ENCODE measurements at regions not wholly inside any gene's neighbourhood (a gene's known extent, or its start where the extent isn't known, plus 50 kb on each side); places are given as distances from the start of the nearest gene placed in this dataset.

DNA sequence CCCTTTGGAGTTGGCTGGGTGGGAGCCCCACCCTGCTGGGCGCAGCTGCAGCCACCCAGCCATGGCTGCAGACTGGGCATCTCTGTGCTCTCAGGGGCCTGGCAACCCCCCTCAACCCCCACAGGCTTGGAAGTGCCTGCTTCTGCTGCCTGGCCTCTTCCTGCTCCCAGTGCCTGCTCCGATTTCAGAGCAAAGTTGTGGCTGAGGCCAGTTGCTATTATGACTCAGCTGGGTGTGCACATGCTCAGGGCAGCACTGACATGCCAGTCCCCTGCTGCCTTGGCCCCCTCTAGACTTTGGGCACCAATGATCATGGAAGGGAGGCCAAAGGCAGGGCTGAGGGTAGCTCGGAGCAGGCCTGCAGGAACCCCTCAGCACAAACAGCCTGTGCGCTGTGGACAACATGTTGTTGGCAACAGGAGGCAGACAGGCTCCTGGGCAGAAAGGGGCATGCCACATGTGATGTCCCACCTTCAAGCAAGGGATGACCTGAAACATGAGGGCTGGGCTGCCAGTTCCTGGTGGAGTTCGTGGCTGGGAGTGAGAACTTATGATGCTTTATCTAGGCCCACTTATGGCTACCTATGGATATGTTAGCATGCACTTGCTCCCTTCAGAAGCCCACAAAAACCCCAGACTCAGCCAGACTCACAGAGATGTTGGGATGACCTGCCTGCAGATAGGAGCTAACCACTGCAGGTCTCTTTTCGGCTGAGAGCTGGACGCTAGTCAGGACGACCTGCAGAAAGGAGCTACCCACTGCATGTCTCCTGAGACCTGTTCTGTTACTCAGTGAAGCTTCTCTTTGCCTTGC lies 96.4 kb upstream of the AMOTL1 start:
- DNase-seq: no peak
- no peaks in the 10 kb centered on the region for H3K4me1 Mint-ChIP-seq
- H3K4me3 Mint-ChIP-seq: no peak overlapping the region
- CTCF ChIA-PET: no interaction called here
- no peak overlapping the region for H3K27ac Mint-ChIP-seq
- H3K27me3 Mint-ChIP-seq: no peaks in the 10 kb centered on the region
- H3K36me3 Mint-ChIP-seq: no peaks in the 10 kb centered on the region
- no peaks in the 10 kb centered on the region for H3K9me3 Mint-ChIP-seq

DNA sequence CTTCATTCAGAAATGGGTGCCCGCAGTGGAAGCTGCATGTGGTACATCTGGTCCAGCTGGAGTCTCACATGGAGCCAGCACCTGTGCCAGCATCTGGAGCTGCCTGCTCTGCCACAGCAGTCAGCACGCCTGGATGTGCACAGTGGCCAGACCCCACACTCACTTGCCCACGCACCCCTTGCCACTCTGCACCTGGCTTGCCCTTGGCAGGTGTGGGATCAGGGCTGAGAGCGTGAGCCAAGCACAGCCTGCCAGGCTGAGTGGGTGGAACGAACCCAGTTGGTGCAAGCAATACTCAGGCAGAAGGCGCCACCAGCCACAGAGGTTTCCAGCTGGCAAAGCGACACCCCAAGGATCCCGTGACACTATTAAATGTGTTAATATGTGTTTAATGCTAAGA lies 95.5 kb upstream of the AMOTL1 start:
- Mint-ChIP-seq H3K4me3 (no peak overlapping the region), H3K27ac (no peak overlapping the region), H3K9me3 (no peaks in the 10 kb centered on the region), H3K36me3 (no peaks in the 10 kb centered on the region), H3K27me3 (no peaks in the 10 kb centered on the region), H3K4me1 (no peaks in the 10 kb centered on the region)
- CTCF ChIA-PET: no interaction called here
- no peak for DNase-seq

DNA sequence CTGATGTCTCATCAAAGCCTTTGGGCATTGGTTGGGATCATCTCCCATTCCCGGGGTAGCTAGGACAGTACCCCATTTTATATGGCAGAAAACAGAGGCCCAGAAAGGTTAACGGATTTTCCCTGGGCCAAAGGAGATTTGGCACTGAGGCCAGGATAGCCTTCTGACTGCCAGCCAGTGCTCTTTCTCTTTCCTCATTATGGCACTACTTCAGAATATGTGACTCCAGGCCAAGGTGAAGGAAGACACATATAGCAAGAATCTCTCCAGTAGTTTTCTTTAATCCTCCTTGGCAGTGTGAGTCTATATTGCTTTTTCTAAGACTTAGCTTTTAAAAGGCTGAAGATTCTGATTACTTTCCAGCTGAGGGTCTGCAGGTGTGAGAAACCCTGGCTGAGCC lies 94.8 kb upstream of the AMOTL1 start:
- H3K36me3 Mint-ChIP-seq: no peaks in the 10 kb centered on the region
- H3K27me3 Mint-ChIP-seq: no peaks in the 10 kb centered on the region
- no peak for DNase-seq
- H3K9me3 Mint-ChIP-seq: no peaks in the 10 kb centered on the region
- CTCF ChIA-PET: interaction anchor here (1.1 kb wide), 1 partner anchor 224 kb away, joined by 3 read pairs; no protein-coding TSS in a partner anchor
- H3K4me1 Mint-ChIP-seq: no peaks in the 10 kb centered on the region
- no peak overlapping the region for H3K4me3 Mint-ChIP-seq
- no peak overlapping the region for H3K27ac Mint-ChIP-seq

- H3K27ac Mint-ChIP-seq: no peak overlapping the region
- H3K9me3 Mint-ChIP-seq: no peaks in the 10 kb centered on the region
- H3K27me3 Mint-ChIP-seq: peaks cover under 1% of the 10 kb centered on the region
- CTCF ChIA-PET: interaction anchor here (1.1 kb wide), 1 partner anchor 223 kb away, joined by 3 read pairs; no protein-coding TSS in a partner anchor
- no peak overlapping the region for H3K4me3 Mint-ChIP-seq
- H3K36me3 Mint-ChIP-seq: no peaks in the 10 kb centered on the region
- no peaks in the 10 kb centered on the region for H3K4me1 Mint-ChIP-seq
- DNase-seq: no peak
Measured at GRCh38 chr11:94673951-94674491, 94.1 kb upstream of the AMOTL1 start.

DNA sequence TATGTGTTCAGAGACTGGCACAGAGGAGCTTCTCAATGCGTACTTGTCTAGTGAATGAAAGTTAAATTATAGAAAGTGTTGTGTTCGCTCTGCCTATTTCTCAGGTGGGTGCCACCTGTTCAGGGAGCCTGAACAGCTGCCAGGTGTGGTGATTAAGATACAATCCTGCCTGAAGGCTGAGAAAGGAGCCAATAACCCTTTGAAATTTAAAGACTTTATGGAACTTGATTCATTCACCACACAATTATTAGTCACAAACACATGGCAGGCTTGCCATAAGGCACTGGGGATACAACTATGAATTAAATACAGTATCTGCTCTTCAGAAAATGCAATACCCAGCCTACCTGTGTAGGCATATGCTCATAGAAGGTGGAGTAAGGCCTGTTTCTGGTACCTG lies 92.9 kb upstream of the AMOTL1 start:
- Mint-ChIP-seq H3K27ac (no peak overlapping the region), H3K36me3 (no peaks in the 10 kb centered on the region), H3K4me3 (no peak overlapping the region), H3K9me3 (no peaks in the 10 kb centered on the region), H3K27me3 (peaks cover 8% of the 10 kb centered on the region), H3K4me1 (no peaks in the 10 kb centered on the region)
- no peak for DNase-seq
- CTCF ChIA-PET: no interaction called here

DNA sequence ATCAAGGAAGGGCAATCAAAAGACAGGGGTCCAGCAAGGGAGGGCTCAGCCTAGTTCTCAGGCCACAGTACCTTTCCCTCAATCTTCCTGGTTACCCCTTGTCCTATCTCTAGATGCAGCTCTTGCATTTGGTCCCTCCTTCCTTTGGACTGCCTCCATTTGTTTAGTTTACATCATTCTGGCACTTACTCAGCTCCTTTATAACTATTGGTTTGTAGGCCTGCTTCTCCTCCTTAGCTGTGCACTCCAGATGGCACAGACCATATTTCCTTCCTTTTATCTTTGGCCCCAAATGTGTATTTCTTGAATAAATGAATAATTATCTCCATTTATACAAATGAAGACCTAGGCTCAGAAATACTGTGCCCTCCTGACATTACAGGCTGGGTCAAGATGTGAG lies 92.3 kb upstream of the AMOTL1 start:
- no peak for DNase-seq
- Mint-ChIP-seq H3K4me1 (no peaks in the 10 kb centered on the region), H3K9me3 (no peaks in the 10 kb centered on the region), H3K4me3 (no peak overlapping the region), H3K27ac (no peak overlapping the region), H3K36me3 (no peaks in the 10 kb centered on the region), H3K27me3 (peaks cover 8% of the 10 kb centered on the region)
- CTCF ChIA-PET: no interaction called here

- DNase-seq: no peak
- H3K4me1 Mint-ChIP-seq: no peaks in the 10 kb centered on the region
- H3K9me3 Mint-ChIP-seq: no peaks in the 10 kb centered on the region
- CTCF ChIA-PET: no interaction called here
- peaks cover 12% of the 10 kb centered on the region for H3K27me3 Mint-ChIP-seq
- H3K27ac Mint-ChIP-seq: no peak overlapping the region
- no peaks in the 10 kb centered on the region for H3K36me3 Mint-ChIP-seq
- H3K4me3 Mint-ChIP-seq: no peak overlapping the region
Measured at GRCh38 chr11:94676814-94677213, 91.3 kb upstream of the AMOTL1 start.

- no peak for DNase-seq
- Mint-ChIP-seq H3K36me3 (no peaks in the 10 kb centered on the region), H3K4me3 (no peak overlapping the region), H3K9me3 (no peaks in the 10 kb centered on the region), H3K27me3 (peaks cover 12% of the 10 kb centered on the region), H3K27ac (no peak overlapping the region), H3K4me1 (no peaks in the 10 kb centered on the region)
- CTCF ChIA-PET: interaction anchor here (1.1 to 1.3 kb wide), 2 partner anchors 13 to 219 kb away, joined by 3 to 4 read pairs; no protein-coding TSS in a partner anchor
Measured at GRCh38 chr11:94678236-94678635, 89.9 kb upstream of the AMOTL1 start.

GRCh38 chr11:94678901-94679300 lies 89.3 kb upstream of the AMOTL1 start:
- no peak overlapping the region for H3K27ac Mint-ChIP-seq
- no peaks in the 10 kb centered on the region for H3K9me3 Mint-ChIP-seq
- DNase-seq: no peak
- H3K27me3 Mint-ChIP-seq: peaks cover 17% of the 10 kb centered on the region
- CTCF ChIA-PET: interaction anchor here (0.7 to 1.3 kb wide), 3 partner anchors 12 to 219 kb away, joined by 3 to 4 read pairs (median 3); no protein-coding TSS in a partner anchor
- H3K4me1 Mint-ChIP-seq: no peaks in the 10 kb centered on the region
- no peak overlapping the region for H3K4me3 Mint-ChIP-seq
- H3K36me3 Mint-ChIP-seq: no peaks in the 10 kb centered on the region

GRCh38 chr11:94680426-94680825 lies 87.7 kb upstream of the AMOTL1 start:
- Mint-ChIP-seq H3K4me3 (no peak overlapping the region), H3K4me1 (no peaks in the 10 kb centered on the region), H3K27ac (no peak overlapping the region), H3K9me3 (no peaks in the 10 kb centered on the region), H3K27me3 (peaks cover 17% of the 10 kb centered on the region), H3K36me3 (no peaks in the 10 kb centered on the region)
- CTCF ChIA-PET: no interaction called here
- no peak for DNase-seq

- no peaks in the 10 kb centered on the region for H3K9me3 Mint-ChIP-seq
- H3K27me3 Mint-ChIP-seq: peaks cover 17% of the 10 kb centered on the region
- H3K4me1 Mint-ChIP-seq: no peaks in the 10 kb centered on the region
- H3K4me3 Mint-ChIP-seq: no peak overlapping the region
- no peak for DNase-seq
- CTCF ChIA-PET: no interaction called here
- no peaks in the 10 kb centered on the region for H3K36me3 Mint-ChIP-seq
- no peak overlapping the region for H3K27ac Mint-ChIP-seq
Measured at GRCh38 chr11:94681140-94681539, 87.0 kb upstream of the AMOTL1 start.

DNA sequence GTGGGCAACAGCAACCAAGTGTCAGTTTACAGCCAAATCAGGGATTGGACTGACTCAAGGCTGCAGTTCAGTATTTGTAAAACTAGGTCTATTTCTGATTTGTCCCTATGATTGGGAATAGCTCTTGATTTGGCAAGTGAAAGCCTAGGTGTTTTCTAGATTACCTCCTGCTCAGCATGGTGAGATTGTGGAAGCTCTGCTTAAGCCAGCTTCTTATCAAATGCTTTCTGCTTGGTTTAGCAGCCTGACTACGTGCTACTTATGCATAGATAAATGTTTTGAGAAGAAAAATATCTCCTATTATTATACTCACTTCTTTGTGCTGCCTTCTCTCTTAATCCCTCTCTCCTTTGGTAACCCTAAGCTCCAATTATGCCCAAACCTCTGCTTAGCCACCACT lies 86.3 kb upstream of the AMOTL1 start:
- H3K4me3 Mint-ChIP-seq: no peak overlapping the region
- H3K9me3 Mint-ChIP-seq: no peaks in the 10 kb centered on the region
- no peak overlapping the region for H3K27ac Mint-ChIP-seq
- H3K36me3 Mint-ChIP-seq: no peaks in the 10 kb centered on the region
- H3K27me3 Mint-ChIP-seq: peaks cover 17% of the 10 kb centered on the region
- no peaks in the 10 kb centered on the region for H3K4me1 Mint-ChIP-seq
- DNase-seq: no peak
- CTCF ChIA-PET: interaction anchor here (0.6 kb wide), 1 partner anchor 87 kb away, joined by 3 read pairs; no protein-coding TSS in a partner anchor

DNA sequence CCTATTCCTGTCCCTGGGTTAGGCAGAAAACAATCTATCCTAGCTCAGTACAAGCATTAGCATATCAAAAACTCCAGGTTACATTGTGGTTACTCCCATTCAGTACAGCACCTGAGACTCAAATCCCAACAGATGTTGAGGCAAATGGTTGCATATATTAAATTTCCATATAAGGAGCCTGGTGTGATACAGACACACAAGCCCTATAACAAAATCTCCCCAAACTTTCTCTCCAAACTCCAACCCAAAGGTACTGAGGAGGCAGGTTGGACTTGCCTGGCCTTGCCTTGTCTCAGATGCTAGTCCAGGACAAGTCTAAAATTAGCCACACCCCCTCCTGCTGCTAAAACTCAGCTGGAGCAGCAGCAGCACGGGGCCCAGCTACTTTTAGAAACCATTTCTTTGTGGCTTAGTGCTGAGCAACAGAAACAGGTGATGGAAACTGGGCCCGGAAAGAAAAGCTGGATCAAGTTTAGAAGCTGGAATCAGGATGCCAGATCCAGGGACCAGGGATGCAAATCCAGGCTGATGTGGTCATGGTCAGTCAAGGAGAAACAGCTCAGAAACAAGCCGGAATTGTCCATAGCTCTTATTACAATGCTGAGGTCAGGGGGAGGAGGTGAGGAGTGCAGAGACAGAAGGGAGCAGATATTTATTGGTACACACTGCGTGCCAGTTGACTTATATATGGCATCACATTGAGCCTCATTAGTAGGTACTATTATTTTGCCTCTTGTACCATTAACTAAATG lies 73.7 kb upstream of the AMOTL1 start:
- Mint-ChIP-seq H3K27me3 (peaks cover 4% of the 10 kb centered on the region), H3K27ac (no peak overlapping the region), H3K36me3 (no peaks in the 10 kb centered on the region), H3K4me1 (no peaks in the 10 kb centered on the region), H3K9me3 (no peaks in the 10 kb centered on the region), H3K4me3 (no peak overlapping the region)
- CTCF ChIA-PET: no interaction called here
- no peak for DNase-seq

DNA sequence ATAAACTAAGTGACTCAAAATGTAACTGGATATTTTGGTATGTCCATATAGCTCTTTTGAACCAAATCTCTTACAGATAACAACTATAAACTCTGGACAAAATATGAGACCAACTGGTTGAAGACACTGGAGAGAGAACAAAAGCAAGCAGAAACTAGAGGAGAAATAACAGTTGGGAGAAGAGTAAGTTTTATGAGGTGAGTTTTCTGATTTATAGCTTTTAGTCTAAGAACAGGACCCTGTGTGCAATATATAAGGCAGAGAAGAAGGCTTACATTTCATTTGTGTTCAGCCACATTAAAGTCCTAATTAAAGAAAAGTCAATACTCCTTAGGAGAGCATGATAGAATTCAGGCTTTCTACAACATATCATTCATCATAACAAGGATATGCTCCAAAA lies 71.0 kb upstream of the AMOTL1 start:
- H3K4me1 Mint-ChIP-seq: no peaks in the 10 kb centered on the region
- no peaks in the 10 kb centered on the region for H3K36me3 Mint-ChIP-seq
- CTCF ChIA-PET: no interaction called here
- no peaks in the 10 kb centered on the region for H3K9me3 Mint-ChIP-seq
- peaks cover 9% of the 10 kb centered on the region for H3K27me3 Mint-ChIP-seq
- H3K27ac Mint-ChIP-seq: no peak overlapping the region
- DNase-seq: no peak
- no peak overlapping the region for H3K4me3 Mint-ChIP-seq

- no peak overlapping the region for H3K4me3 Mint-ChIP-seq
- H3K4me1 Mint-ChIP-seq: no peaks in the 10 kb centered on the region
- CTCF ChIA-PET: no interaction called here
- DNase-seq: no peak
- H3K9me3 Mint-ChIP-seq: no peaks in the 10 kb centered on the region
- no peaks in the 10 kb centered on the region for H3K36me3 Mint-ChIP-seq
- no peak overlapping the region for H3K27ac Mint-ChIP-seq
- peaks cover 14% of the 10 kb centered on the region for H3K27me3 Mint-ChIP-seq
Measured at GRCh38 chr11:94700622-94701021, 67.5 kb upstream of the AMOTL1 start.
